ENCODE measurements at regions not wholly inside any gene's neighbourhood (a gene's known extent, or its start where the extent isn't known, plus 50 kb on each side); places are given as distances from the start of the nearest gene placed in this dataset.

DNA sequence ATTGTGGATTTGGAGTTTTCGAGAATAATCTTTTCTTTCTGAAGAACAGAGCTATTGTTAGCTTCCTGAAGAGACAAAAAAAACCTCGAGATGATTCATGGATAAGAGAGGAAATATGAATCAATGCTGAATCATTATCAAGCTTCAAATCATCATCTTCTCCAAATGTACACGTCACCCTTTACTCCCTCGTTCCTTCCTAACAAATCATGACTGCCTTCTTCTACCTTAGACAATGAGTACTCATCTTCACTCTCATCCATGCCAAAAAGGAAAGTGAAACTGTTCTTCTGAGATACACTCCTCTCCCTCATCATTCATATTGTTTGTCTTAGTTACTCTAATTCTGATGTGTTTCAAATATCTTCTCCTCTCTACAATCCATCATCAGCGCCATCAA, 1115.8 kb upstream of the ATXN7L3B start:
- no peak overlapping the region for H3K27ac ChIP-seq
- TF ChIP-seq, protein P1, sequence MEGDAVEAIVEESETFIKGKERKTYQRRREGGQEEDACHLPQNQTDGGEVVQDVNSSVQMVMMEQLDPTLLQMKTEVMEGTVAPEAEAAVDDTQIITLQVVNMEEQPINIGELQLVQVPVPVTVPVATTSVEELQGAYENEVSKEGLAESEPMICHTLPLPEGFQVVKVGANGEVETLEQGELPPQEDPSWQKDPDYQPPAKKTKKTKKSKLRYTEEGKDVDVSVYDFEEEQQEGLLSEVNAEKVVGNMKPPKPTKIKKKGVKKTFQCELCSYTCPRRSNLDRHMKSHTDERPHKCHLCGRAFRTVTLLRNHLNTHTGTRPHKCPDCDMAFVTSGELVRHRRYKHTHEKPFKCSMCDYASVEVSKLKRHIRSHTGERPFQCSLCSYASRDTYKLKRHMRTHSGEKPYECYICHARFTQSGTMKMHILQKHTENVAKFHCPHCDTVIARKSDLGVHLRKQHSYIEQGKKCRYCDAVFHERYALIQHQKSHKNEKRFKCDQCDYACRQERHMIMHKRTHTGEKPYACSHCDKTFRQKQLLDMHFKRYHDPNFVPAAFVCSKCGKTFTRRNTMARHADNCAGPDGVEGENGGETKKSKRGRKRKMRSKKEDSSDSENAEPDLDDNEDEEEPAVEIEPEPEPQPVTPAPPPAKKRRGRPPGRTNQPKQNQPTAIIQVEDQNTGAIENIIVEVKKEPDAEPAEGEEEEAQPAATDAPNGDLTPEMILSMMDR (conservative IDR thresholded peaks at IDR 0.05): no peak

DNA sequence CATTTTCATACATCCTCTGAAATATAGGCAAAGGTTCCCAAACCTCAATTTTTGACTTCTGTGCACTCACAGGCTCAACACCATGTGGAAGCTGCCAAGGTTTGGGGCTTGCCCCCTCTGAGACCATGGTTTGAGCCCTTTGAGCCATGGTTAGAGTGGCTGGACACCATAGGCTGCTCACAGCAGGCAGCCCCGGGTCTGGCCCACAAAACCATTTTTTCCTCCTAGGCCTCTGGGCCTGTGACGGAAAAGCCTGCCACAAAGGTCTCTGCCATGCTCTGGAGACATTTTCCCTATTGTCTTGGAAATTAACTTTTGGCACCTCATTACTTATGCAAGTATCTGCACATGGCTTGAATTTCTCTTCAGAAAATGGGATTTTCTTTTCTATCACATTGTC, 1113.2 kb upstream of the ATXN7L3B start:
- no peak overlapping the region for H3K27ac ChIP-seq
- TF ChIP-seq, protein P1 (conservative IDR thresholded peaks at IDR 0.05): no peak

DNA sequence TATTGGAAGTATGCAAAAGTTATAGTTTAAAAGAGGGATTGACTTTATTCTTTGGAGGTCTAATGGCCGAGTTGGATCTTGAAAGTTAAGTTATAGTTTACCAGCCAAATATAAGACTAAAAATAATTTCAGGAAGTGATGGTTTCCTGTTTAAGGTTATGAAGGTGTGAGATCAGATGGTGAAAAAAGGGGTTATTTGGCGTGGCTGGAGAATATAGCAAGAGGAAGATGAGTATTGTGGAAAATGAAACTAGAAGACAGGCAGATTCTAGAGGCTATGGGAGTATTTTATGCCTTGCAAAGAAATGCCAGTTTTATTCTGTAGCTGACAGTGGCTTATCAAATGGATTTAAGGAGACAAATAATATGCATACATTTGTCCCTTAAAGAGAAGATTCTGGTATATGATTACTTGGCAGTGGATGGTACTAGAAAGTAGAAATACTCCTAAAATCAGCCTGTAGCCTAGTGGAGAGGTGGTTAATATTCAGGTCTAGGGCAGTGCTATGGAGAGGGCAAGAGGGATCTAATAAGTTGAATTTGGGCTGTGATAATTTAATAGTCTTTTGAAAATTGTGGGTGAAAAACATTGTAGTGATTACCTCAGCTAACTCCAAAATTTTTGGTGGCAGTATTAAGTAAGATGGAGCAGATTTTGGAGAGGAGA, 1091.8 kb upstream of the ATXN7L3B start:
- no peak overlapping the region for H3K27ac ChIP-seq
- TF ChIP-seq, protein P1 (conservative IDR thresholded peaks at IDR 0.05): no peak

DNA sequence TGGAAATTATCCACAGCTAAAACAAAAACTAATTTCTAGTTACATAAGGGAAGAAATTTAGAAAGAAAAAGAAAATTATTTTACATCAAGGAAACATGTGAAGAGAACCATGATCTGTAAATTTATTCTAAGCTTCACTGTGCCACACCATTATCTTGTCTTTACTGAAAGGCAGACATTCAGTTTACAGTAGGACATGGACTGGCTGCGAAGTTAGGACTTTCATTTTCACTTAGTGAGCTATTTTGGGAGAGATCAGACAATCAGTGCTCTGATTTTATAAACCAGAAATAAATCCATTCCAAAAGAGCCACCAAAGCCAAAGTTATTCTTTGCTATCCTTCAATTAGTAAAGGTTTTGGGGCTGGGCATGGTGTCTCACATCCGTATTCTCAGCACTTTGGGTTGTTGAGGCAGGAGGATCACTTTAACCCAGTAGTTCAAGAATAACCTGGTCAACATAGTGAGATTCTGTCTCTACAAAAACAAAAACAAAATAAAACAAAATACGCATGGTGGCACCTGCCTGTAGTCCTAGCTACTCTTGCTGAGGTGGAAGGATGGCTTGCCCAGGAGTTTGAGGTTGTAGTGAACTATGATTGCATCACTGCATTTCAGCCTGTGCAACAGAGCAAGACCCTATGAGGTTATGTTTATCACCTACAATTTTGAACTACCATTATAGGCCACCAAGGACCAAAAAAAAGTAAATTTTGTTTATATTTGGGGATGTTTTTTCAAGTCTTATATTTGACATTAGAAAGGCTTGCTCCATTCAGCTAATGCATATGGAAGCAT, 1084.8 kb upstream of the ATXN7L3B start:
- H3K27ac ChIP-seq: no peak overlapping the region
- TF ChIP-seq, protein P1 (conservative IDR thresholded peaks at IDR 0.05): no peak

DNA sequence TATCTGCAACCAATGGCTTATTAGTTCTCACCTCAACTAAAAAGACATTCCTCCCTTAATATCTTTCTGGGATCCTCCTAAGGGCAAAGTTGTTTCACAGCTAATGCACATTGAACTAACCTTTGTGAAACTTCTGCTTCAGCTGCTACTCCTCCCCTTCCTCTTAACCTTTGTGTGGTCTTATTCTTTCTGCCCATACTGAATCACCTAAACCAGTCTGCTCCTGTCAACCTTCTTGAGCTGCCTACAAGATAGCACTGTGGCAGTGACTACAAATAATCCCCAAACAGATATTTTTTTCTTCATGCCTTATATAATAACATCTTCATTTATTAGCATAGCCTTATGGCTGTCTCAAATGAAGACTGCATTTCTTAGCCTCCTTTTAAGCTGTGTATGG, 1077.4 kb upstream of the ATXN7L3B start:
- TF ChIP-seq, protein P1 (conservative IDR thresholded peaks at IDR 0.05): no peak
- H3K27ac ChIP-seq: no peak overlapping the region

DNA sequence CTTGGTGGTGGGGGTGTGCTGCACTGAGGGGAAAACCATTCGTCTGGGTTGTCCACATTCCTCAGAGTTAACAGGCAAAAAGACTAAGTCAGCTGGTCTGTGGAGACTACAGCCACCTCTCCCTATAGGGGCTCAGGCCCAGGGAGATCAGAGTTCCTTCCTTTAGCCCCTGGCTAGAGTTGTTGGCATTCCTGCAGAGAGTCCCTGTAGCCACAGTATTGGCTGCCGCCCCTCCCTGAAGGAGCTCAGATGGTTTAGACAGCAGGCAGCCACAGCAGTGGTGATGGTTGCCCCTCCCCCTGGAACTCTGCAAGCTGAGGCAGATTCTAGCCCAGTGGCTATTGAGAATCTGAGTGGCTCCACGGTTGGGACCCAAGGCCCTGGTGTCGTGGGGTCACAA, 1072.5 kb upstream of the ATXN7L3B start:
- no peak overlapping the region for H3K27ac ChIP-seq
- TF ChIP-seq, protein P1 (conservative IDR thresholded peaks at IDR 0.05): no peak

DNA sequence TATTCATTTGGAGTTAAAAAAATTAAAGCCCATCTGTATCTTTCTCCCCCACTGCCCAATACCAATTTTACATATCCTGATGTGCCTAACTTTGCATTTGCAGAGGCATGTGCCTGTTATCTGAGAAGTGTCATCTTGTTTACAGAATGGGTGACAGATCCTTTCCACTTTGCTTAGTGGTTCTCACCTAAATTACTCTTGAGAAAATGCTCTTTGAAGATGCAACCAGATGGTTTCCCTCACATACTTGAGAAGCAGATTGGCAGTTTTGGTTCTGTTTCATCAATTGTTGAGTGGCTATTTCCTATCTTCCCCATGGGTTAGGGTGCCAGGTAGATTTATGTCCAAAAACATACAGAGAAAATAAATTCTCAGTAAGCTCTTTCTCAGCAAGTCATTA, 1051.4 kb upstream of the ATXN7L3B start:
- H3K27ac ChIP-seq: no peak overlapping the region
- TF ChIP-seq, protein P1 (conservative IDR thresholded peaks at IDR 0.05): no peak
